WI38 (cell line): ENCODE measurements at regions not wholly inside any gene's neighbourhood (a gene's known extent, or its start where the extent isn't known, plus 50 kb on each side); places are given as distances from the start of the nearest gene placed in this dataset.
"Not testable (repeated sequence)": the region's sequence is repeated elsewhere in the genome, so short reads cannot be mapped to it uniquely, and the experiment has no call there.

ENCODE experiments used
- H3K4me3 ChIP-seq: 2 replicates; pipeline ENCODE4 v1.5.1; 2011; ENCODE audit warnings: low read depth, mild to moderate bottlenecking, control low read depth, low read length
- CTCF ChIP-seq: IDR thresholded peaks from 2 replicates; pipeline ENCODE4 v1.5.1; 2012; ENCODE audit warnings: low read depth, mild to moderate bottlenecking, control low read depth, low read length

DNA sequence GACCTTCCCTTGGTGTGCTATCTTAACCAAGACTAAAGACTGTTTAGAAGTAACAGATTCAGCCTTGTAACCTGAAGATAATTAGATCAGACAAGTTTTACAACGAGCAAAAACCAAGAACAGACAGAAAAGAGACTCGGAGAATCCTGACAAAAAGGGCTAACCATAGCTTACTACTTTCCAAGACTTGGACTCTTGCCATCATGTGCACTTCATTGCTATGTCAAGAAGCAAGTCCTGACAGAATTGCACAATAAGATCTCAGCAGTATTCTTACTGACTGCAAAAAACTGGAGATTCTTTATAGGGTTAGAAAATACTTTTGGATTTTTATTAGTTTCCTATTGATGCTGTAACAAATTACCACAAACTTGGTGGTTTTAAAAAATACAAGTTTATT is 1539.0 kb upstream of the NUDT12 start:
- H3K4me3 ChIP-seq, result no peak overlapping the region
- no peak for TF ChIP-seq CTCF

GRCh38 chr5:105088961-105089360 is 1526.4 kb upstream of the NUDT12 start:
- no peak for TF ChIP-seq CTCF
- H3K4me3 ChIP-seq, result no peak overlapping the region

- H3K4me3 ChIP-seq, result no peak overlapping the region
- no peak for TF ChIP-seq CTCF
Measured at GRCh38 chr5:105088102-105088501, 1525.5 kb upstream of the NUDT12 start.

DNA sequence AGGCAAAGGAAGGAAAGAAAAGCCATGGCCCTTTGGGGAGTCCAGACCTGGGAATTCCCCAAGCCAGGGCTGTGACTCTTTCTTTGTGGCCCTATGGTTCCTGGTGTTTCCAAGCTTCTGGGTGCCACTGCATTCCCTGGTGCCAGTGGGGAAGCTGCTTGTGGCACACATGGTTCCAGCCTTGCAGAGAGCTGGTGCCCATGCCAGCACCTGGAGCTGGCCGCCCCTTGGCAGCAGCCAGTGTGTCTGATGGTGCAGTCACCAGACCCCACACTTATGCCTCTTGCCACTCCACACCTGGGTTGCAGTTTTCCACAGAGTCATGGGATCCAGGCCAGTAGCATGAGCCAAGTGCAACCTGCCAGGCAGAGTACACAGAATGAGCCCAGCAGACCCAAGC is 1495.3 kb upstream of the NUDT12 start:
- H3K4me3 ChIP-seq, result no peak overlapping the region
- no peak for TF ChIP-seq CTCF

- no peak for TF ChIP-seq CTCF
Measured at GRCh38 chr5:105057001-105057436, 1494.4 kb upstream of the NUDT12 start.

DNA sequence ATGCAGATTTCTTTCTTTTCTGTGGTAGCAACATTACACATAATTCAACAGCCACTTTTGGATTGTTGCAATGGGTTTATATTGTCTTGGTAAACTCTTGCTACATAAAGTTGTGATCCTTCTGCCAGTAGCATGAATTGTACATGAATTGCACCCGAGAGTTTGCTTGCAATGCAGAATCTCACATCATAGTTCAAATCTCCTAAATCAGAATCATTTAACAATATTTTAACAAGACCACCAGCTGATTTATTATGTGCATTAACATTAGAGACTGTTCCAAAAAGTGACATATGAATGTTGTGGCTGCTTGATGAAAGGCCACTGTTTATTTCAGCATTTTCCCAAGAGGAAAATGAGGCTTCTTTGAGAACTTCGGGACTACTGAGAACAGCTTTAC is 1491.8 kb upstream of the NUDT12 start:
- H3K4me3 ChIP-seq, result no peak overlapping the region
- no peak for TF ChIP-seq CTCF

More at GRCh38 chr5:105057001-105057436, 1494.4 kb upstream of the NUDT12 start:
- H3K4me3 ChIP-seq, result no peak overlapping the region

GRCh38 chr5:105042623-105043022 is 1480.0 kb upstream of the NUDT12 start:
- H3K4me3 ChIP-seq, result no peak overlapping the region
- no peak for TF ChIP-seq CTCF

- not testable (repeated sequence) for H3K4me3 ChIP-seq
Measured at GRCh38 chr5:105036814-105037213, 1474.2 kb upstream of the NUDT12 start.
